GM19397 (cell line): ENCODE measurements at regions not wholly inside any gene's neighbourhood (a gene's known extent, or its start where the extent isn't known, plus 50 kb on each side); places are given as distances from the start of the nearest gene placed in this dataset.

ENCODE experiments used
- ATAC-seq: cut with Tn5 transposase; IDR thresholded peaks from one replicate; pipeline ENCODE4 v1.9.1; 2021; ENCODE audit warnings: mild to moderate bottlenecking, moderate library complexity; ENCODE audit not compliant: unreplicated experiment

- ATAC-seq, result no peak
These were observed 132.3 kb downstream of the TINAG start for GRCh38 chr6:54440549-54440948.

DNA sequence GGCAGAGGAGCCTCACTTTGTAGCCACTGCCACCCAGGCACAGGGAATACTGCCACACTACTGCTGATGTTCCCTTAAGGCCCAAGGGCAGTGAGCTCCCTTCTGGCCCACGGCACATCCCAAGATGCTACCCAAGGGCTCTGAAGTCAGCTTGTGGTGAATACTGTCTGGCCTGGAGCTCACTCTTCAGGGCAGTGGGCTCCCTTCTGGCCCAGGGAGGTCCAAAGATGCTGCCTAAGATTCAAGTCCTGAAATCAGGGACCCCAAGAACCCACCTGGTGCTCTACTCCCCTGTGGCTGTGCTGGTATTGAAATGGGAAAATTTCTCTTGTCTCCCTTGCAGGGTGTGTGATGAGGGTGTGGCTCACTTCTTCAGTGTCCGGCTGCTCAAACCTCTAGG lies 132.8 kb downstream of the TINAG start:
- ATAC-seq, result no peak

GRCh38 chr6:54441687-54442248 lies 133.5 kb downstream of the TINAG start:
- ATAC-seq, result no peak

DNA sequence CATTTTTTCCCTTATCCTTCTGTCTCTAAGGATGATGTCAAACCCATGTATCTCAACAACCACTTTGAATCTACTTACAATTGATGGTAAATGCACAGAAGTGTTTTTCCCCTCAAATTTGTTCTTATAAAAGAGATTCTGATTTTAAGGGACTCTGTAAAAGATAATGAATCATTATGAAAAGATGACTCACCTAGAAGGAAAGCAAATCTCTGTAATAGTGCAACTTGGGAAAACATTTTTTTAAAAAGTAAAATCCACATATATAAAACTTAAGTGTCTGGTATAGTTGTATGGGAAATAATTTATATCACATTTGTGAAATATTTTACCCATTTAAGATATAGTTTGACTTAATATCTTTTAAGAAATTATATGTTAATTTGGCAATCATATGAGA lies 137.0 kb downstream of the TINAG start:
- no peak for ATAC-seq

DNA sequence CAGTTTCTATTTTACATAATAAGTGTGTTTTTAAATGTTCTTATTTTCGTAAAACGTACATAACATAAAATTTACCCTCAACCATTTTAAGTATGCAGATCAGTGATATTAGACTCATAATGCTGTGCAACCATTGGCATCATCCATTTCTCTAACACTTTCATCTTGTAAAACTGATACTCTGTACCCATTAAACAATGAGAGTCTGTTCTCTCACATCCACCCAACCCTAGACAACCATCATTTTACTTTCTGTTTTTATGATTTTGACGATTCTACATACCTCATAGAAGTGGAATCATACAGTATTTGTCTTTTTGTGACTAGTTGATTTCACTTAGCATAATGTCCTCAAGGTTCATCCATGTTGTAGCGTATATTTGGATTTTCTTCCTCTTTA lies 140.4 kb downstream of the TINAG start:
- no peak for ATAC-seq

DNA sequence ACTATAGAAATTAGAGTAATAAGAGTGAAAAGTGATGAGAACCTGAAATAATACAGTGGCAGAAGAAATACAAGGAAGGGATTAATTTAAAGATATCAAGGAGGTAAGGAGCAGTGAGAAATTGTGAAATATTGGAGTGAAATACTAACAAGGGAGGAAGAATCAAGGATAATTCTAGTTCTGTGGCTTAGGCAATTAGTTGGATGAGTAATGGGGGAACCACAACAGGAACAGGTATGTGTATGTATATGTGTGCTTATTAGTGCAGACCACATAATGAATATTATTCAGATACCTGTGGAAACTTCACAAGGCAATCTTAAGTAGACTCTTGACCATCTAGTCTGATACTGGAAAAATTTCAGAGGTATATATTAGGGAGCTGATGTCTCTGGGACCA lies 143.3 kb downstream of the TINAG start:
- no peak for ATAC-seq

- ATAC-seq, result no peak
These were observed 155.2 kb downstream of the TINAG start for GRCh38 chr6:54463354-54464024.

DNA sequence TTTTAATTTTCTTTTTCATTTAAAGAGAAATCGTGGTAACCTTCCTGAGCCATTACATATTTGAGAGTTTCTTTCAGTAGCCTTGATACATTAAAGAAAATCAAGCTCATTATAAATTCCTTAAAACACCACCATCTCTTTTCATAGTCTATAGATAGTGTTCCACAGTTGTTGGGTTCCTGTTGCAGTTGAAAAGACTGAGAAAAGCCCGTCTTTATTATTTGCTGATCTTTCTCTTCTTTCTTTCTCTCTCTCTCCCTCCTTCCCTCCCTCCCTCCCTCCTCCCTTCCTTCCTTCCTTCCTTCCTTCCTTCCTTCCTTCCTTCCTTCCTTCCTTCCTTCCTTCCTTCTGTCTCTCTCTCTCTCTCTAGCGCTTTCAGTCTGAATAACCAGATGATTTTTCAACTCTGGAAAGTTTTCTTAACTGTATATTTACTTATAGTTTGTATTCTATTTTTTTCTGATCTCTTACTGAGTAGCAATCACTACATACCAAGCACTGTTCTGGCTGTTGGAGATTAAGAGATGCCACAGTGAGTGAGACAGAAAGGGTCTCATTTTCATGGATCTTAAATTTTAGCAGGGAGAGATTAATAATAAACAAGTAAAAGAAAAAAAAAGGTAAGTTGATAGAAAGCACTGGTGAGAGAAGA lies 157.5 kb downstream of the TINAG start:
- no peak for ATAC-seq

- ATAC-seq, result no peak
These were observed 159.1 kb downstream of the TINAG start for GRCh38 chr6:54467384-54467783.

GRCh38 chr6:54473328-54473727 lies 165.1 kb downstream of the TINAG start:
- no peak for ATAC-seq

DNA sequence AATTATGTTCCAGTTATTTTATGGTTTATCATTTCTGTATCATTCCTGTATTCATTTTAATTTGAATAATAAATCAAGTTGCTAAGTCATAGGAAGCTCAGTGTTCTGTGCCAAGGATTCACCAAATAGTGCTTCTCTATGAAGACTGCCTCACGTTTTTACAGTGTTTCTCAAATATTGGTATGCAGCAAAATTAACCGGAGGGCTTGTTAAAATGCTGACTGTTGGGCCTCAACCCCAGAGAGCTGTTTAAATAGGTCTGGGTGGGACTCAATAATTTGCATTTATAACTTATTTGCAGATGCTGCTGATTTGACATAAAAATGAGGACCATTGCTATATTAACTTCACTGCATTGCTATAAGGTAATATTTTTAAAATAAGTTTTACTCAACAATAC lies 166.7 kb downstream of the TINAG start:
- no peak for ATAC-seq

- ATAC-seq, result no peak
These were observed 172.8 kb downstream of the TINAG start for GRCh38 chr6:54481091-54481490.

- peak; percentile 61 for ATAC-seq
These were observed 183.2 kb downstream of the TINAG start for GRCh38 chr6:54491431-54491830.

DNA sequence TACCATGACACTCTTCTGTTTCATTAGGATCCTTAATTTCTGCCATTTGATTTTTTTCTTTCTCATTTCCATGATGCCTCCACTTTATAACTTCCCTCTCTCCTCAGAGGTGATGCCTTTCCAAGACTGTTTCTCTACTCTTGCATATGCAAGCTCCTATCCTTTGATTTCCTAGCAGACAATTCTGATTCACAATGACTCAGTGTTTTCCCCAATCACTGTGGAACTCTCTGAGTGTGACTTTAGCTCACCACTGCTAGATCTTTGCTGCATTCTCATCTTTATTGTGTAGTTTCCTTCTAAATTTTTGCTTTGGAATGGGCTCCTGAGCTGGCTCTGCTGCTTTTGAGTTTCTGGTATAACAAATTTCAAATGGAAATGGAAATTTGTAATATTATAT lies 184.9 kb downstream of the TINAG start:
- no peak for ATAC-seq

DNA sequence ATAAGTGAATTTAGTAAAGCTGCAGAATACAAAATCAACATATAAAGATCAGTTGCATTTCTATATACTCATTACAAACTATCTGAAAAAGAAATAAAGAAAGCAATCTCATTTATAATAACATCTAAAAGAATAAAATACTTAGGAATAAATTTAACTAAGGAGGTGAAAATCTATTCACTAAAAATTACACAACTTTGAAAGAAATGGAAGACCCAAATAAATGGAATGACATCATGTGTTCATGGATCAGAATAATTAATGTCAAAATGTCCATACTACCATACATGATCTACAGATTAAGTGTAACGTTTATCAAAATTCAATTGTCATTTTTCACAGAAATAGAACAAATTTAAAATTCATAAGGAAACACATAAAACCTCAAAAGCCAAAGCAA lies 194.9 kb downstream of the TINAG start:
- ATAC-seq, result no peak

GRCh38 chr6:54515013-54515412 lies 206.8 kb downstream of the TINAG start:
- no peak for ATAC-seq

- no peak for ATAC-seq
These were observed 207.5 kb downstream of the TINAG start for GRCh38 chr6:54515713-54516112.

DNA sequence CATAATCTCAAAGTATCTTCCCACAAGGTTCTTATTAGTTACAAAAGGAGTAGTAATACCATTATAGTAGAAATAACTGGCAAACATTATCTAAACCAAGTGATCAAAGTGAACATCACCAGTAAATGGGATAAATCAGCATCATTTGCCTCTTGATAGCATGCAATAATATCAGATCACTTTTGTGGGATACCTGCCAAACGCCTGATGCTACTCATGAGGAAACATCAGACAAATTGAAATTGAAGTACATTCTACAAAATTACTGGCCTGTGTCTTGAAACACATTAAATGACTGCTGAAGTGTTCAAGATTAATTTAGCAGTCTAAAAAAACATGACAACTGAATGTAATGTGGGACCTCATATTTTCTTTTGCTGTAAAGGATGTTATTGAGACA lies 208.1 kb downstream of the TINAG start:
- ATAC-seq, result no peak

GRCh38 chr6:54519161-54519560 lies 210.9 kb downstream of the TINAG start:
- no peak for ATAC-seq

GRCh38 chr6:54525731-54526130 lies 217.5 kb downstream of the TINAG start:
- ATAC-seq, result no peak

DNA sequence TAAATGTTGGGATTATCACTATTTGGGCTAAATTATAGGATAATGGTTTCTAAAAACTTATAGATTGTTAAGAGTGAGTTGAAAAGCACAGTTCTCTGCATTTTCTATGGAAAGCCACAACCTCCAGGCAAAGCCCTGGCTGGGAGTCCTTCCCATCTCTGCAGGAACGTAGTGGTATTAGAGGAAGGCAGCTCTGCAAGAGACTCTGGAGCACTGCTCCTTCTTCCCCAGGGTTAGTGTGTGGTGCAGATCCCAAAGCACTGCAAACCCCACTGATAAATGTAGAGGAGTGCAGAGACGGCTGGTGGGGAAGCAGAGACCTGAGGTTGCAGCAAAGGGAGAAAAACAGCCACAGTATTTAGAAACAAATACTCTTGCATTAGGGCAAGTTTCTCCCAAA lies 225.3 kb downstream of the TINAG start:
- ATAC-seq, result no peak

- ATAC-seq, result no peak
These were observed 227.3 kb downstream of the TINAG start for GRCh38 chr6:54535568-54535967.

DNA sequence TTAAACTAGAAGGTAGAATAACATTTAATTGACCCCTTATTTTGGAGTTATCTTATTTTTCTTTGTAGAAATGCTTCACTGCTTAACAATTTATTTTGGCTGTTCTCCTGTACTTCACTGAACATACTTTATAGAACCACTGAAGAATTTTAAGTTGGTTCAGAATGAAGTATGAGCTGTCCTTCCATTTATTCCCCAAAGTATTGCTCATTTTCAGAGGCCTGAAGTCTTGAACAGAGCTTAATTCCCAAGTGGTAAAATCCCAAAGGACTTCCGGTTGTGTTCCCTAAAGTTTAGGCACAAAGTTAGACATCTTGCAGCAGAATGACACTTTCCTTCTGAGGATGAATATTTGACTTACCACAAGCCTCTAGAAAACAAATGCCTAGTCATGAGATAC lies 233.3 kb downstream of the TINAG start:
- ATAC-seq, result no peak
